ENCODE measurements at regions not wholly inside any gene's neighbourhood (a gene's known extent, or its start where the extent isn't known, plus 50 kb on each side); places are given as distances from the start of the nearest gene placed in this dataset.

GRCh38 chr5:33282157-33282556 is 158.6 kb upstream of the TARS1 start:
- TF ChIP-seq, protein P1, sequence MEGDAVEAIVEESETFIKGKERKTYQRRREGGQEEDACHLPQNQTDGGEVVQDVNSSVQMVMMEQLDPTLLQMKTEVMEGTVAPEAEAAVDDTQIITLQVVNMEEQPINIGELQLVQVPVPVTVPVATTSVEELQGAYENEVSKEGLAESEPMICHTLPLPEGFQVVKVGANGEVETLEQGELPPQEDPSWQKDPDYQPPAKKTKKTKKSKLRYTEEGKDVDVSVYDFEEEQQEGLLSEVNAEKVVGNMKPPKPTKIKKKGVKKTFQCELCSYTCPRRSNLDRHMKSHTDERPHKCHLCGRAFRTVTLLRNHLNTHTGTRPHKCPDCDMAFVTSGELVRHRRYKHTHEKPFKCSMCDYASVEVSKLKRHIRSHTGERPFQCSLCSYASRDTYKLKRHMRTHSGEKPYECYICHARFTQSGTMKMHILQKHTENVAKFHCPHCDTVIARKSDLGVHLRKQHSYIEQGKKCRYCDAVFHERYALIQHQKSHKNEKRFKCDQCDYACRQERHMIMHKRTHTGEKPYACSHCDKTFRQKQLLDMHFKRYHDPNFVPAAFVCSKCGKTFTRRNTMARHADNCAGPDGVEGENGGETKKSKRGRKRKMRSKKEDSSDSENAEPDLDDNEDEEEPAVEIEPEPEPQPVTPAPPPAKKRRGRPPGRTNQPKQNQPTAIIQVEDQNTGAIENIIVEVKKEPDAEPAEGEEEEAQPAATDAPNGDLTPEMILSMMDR (IDR thresholded peaks at IDR 0.05) = no peak
- TF ChIP-seq POLR2A (IDR thresholded peaks at IDR 0.05) = no peak

All from ovary (tissue), 3 donors.